ENCODE measurements at regions not wholly inside any gene's neighbourhood (a gene's known extent, or its start where the extent isn't known, plus 50 kb on each side); places are given as distances from the start of the nearest gene placed in this dataset.
"Not testable (repeated sequence)": the region's sequence is repeated elsewhere in the genome, so short reads cannot be mapped to it uniquely, and the experiment has no call there.

DNA sequence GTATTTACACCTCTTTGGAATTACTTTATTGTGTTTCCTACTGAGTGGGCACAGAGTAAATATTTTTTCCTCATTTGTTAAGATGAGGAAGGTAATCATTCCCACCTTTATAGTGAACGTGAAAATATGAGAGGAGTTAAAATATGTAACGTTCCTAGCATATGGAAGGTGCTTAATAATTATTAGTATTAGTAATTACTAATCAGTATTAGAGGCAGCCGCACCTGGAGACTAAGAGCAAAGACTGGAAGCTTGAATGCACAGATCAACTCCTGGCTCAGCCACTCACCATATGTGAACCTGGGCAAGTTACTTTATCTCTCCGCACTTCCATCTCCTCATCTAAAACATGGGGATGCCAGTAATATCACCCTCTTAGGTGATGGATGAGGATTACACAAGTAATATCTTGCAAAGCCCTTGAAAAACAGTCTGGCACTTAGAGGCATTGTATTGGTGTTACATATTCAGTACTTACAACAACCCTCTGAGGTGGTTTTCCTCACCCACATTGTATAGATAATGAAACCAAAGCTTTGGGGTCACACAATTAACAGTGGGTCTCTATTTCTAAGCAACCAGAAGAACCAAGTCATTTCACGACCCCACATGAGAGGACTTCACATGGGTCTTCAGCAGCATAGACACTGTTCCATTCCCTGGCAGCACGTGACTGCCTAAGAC, 100.3 kb upstream of the KCTD1 start:
- no peak for DNase-seq

DNA sequence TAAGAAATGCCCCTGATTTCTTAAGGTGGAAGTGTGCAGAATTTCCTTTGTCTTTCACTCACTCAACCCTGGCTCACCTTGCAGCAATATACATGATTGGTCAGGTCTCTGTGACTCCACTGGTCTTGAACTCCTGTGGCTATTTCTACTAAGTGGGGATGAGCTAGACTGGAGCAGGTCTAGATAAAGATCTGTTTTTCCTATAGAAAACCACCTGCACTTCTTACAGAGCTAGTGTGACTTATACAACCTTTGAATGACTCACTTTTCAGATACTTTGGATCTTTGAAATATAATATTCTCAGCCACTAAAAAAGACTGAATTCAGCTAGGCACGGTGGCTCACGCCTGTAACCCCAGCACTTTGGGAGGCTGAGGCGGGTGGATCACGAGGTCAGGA, 98.5 kb upstream of the KCTD1 start:
- no peak for DNase-seq

GRCh38 chr18:26642440-26643348, 94.3 kb upstream of the KCTD1 start:
- DNase-seq, result no peak

DNA sequence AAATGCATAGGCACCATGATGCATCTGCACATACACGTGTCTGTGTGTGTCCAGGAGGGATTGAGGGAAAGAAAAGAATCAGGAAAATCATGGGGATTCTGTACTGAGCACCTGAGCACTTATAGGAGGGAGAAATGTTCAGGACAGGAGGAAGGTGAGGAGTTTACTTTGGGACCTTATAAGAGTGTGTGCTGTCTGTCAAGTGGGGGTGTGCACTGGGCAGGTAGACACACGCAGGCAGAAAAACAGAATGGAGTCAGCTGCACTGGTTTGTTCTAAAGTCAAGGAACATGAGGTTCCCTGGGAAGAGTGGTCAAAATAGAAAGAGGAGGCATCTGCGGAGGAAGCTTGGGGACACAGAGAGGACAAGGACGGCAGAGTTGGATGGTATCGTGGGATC, 92.2 kb upstream of the KCTD1 start:
- no peak for DNase-seq

GRCh38 chr18:26639149-26639548, 90.8 kb upstream of the KCTD1 start:
- no peak for DNase-seq

DNA sequence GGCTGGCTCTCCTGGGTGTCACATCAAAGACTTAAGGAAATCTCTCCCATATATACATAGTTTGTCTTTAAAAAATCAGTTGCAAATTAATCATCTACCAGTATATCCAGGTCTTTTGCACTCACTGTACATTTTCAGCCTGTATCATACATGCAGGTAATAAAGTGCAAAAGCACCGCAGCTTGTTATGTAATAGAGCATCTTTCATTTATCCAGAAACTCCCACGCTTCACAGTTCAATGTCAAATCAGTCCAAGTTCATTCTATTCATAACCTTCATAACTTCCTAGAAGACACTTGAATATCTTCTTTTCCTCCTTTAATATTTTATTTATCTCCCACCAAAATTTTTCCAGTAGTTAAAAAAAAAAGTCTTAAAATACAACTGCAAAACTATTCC, 89.6 kb upstream of the KCTD1 start:
- DNase-seq, result no peak

- DNase-seq, result no peak
Observed at GRCh38 chr18:26637324-26637723, 89.0 kb upstream of the KCTD1 start.

GRCh38 chr18:26635466-26635865, 87.1 kb upstream of the KCTD1 start:
- no peak for DNase-seq

- DNase-seq, result no peak
Observed at GRCh38 chr18:26634631-26635030, 86.3 kb upstream of the KCTD1 start.

- no peak for DNase-seq
Observed at GRCh38 chr18:26631135-26631534, 82.8 kb upstream of the KCTD1 start.

DNA sequence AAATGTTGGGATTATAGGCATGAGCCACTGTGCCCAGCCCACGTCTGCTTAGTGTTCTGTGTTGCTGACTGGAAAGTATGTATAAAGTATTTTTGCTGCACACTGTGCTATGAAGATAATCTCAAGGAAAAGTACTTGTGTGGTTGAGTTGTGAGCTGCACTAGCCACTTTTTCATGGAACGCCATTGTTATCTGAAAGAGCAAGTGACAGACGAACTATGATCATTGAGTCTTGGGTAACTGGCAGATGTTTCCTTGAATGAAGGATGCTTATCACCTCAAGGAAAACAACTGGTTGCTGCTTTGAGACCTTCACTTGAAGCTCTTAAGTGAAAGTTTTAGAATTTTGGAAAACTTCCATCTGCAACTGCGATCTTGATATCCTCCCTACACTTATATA, 82.2 kb upstream of the KCTD1 start:
- DNase-seq, result no peak

DNA sequence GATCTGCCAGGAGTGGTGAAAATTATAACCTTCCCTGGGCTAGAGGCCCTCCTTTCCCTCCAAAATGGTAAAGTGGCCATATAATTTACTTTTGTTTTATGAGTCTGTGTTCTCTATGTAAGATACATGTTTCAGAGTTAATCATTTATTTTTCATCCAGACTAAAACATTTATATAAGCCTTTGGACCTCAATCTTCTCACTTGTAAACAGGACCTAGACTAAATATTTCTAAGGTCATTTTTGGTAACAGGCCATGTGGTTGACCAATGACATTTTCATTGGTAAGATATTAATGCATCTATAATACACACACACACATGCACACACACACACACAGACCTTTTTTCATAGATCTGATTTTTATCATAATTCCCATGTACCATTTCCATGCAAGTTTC, 79.7 kb upstream of the KCTD1 start:
- DNase-seq, result no peak

DNA sequence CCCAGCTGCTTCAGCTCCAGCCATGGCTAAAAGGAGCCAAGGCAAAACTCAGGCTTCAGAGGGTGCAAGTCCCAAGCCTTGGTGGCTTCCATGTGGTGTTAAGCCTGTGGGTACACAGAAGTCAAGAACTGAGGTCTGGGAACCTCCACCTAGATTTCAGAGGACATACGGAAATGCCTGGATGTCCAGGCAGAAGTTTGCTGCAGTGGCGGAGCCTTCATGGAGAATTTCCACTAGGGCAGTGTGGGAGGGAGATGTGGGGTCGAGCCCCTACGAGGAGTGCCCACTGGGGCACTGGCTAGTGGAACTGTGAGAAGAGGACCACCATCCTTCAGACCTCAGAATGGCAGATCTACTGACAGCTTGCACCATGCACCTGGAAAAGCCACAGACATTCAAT, 76.1 kb upstream of the KCTD1 start:
- DNase-seq, result no peak

GRCh38 chr18:26623314-26623713, 75.0 kb upstream of the KCTD1 start:
- not testable (repeated sequence) for DNase-seq

- DNase-seq, result no peak
Observed at GRCh38 chr18:26621161-26622026, 73.0 kb upstream of the KCTD1 start.

- no peak for DNase-seq
Observed at GRCh38 chr18:26619350-26619749, 71.0 kb upstream of the KCTD1 start.

DNA sequence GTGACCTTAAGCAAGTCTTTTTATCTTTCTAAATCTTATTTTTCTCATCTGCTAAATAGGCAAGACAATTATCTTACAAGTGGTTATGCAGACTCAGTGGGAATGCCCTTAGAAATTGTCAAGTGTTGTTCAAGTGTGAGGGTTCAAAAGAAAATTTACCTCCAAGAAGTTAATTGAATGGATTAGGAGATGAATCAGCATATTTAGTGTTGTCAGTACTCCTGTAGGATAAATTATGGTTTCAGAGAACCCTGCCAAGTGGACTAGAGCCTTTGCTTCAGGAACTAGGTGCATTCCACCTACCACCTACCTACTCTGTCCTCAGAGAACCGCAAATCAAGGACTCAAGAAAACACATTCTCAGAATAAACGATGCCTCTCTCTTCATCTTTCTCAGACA, 69.8 kb upstream of the KCTD1 start:
- no peak for DNase-seq

DNA sequence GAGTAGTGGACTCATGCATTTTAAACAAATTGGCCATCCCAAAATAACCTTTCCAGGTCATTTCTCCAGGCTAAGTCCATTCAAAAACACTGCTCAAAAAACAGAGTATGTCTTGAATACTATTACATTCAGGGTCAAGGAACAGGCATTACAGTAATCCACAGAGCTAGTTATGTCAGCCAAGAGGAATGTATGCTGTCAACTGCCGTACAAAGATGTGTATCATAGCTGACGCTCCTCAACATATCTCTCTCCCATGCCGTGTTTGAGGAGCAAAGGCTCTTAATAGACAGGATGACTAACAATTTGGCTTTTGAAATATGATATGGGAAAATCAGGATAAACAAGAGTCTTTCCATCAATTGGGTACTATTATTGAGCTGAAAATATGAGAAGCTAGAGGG, 68.8 kb upstream of the KCTD1 start:
- DNase-seq, result no peak

GRCh38 chr18:26614374-26614773, 66.0 kb upstream of the KCTD1 start:
- DNase-seq, result no peak
